Thyroid gland (tissue), 4 donors: ENCODE measurements at regions not wholly inside any gene's neighbourhood (a gene's known extent, or its start where the extent isn't known, plus 50 kb on each side); places are given as distances from the start of the nearest gene placed in this dataset.
"Not testable (repeated sequence)": the region's sequence is repeated elsewhere in the genome, so short reads cannot be mapped to it uniquely, and the experiment has no call there.

Experiments
- DNase-seq, 2 donors: peaks; one replicate each; pipeline ENCODE4 v3.0.0-alpha.2; 2019
- H3K27ac ChIP-seq, 3 donors: fragments of 200-600 bp; sonication (generic); 1 replicate in 2 of 3; 2 replicates in 1 of 3; pipeline ENCODE4 v1.5.1; 2016 to 2019; ENCODE audit warnings: mild to moderate bottlenecking in 1 of 3, moderate library complexity in 1 of 3
- H3K27me3 ChIP-seq: fragments of 200-600 bp; sonication (generic); one replicate; pipeline ENCODE4 v1.5.1; 2019
- H3K36me3 ChIP-seq, 2 donors: fragments of 200-600 bp; sonication (generic); one replicate each; pipeline ENCODE4 v1.5.1; 2016 to 2019
- H3K4me1 ChIP-seq, 2 donors: fragments of 200-600 bp; sonication (generic); one replicate each; pipeline ENCODE4 v1.5.1; 2017 to 2019
- H3K4me3 ChIP-seq, 3 donors: fragments of 200-600 bp; sonication (generic); replicated peaks in 1 of 3; 1 replicate in 2 of 3; 2 replicates in 1 of 3; pipeline ENCODE4 v1.5.1; 2016; ENCODE audit warnings: mild to moderate bottlenecking in 1 of 3
- H3K9me3 ChIP-seq: fragments of 200-600 bp; sonication (generic); one replicate; pipeline ENCODE4 v1.5.1; 2017
- POLR2A ChIP-seq, 2 donors: fragments of 450-650 bp; IDR thresholded peaks; one replicate each; pipeline ENCODE4 v1.6.1; 2017; ENCODE audit warnings: antibody characterized with exemption in 2 of 2, mild to moderate bottlenecking in 2 of 2, moderate library complexity in 1 of 2
- WGBS, 2 donors: methylation state at CpG; one replicate each; pipeline ENCODE4 v1.1.5; 2017; 5-methylcytosine and 5-hydroxymethylcytosine counted together
- intact Hi-C: fragments of 100-400 bp; cut with DNase I; formaldehyde crosslinking; loops from one replicate; pipeline ENCODE4 v1.15.1; 2023
- TF ChIP-seq, protein P1 (sequence below), 6 experiments: fragments of 200-600 bp in 3 of 6; fragments of 450-650 bp in 3 of 6; sonication (generic) in 3 of 6; IDR thresholded peaks; one replicate each; pipeline ENCODE4 v1.5.1; 2016 to 2019; ENCODE audit warnings: antibody characterized with exemption in 6 of 6, mild to moderate bottlenecking in 2 of 6, inconsistent platforms in 1 of 6, moderate library complexity in 1 of 6

DNA sequence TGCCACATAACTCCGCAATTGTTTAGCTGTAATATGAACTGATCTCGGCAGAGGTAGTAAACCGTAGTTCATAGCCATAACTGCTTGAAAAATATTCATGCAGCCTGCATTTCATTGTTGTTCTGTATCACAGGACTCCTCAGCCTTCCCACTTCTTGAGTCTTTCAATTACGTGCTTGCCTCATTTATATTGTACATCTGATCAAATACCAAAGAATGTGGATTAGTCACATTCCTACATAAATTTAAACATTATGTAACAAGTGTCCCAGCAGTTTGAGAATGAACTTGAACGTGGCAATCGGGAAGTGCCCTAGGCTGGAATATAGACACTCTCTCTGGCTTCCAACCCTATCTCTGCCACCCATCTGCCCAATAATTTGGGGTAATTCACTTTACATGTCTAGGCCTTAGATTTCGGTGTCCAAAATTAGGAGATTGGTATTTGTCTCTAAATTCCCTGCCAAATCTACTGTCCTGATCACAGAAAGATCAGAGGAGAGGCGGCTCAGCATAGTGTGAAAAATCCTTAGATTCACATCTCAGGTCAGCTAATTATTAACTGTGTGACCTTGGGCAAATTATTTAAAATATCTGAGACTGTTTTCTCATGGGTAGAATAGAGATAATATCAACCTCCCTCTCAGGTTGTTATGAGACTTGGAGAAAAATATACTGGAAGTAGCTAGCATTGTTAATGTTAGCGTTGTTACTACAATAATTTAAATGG is 215.1 kb upstream of the RFX3 start:
- no peak overlapping the region for H3K4me3 ChIP-seq
- H3K36me3 ChIP-seq, result no peaks in the 10 kb centered on the region
- WGBS, 2 donors, result 92 to 94% methylated on average over 9 of the region's 9 CpGs
- H3K4me1 ChIP-seq, result no peaks in the 10 kb centered on the region
- intact Hi-C loops, result no loop called here
- TF ChIP-seq, protein P1, sequence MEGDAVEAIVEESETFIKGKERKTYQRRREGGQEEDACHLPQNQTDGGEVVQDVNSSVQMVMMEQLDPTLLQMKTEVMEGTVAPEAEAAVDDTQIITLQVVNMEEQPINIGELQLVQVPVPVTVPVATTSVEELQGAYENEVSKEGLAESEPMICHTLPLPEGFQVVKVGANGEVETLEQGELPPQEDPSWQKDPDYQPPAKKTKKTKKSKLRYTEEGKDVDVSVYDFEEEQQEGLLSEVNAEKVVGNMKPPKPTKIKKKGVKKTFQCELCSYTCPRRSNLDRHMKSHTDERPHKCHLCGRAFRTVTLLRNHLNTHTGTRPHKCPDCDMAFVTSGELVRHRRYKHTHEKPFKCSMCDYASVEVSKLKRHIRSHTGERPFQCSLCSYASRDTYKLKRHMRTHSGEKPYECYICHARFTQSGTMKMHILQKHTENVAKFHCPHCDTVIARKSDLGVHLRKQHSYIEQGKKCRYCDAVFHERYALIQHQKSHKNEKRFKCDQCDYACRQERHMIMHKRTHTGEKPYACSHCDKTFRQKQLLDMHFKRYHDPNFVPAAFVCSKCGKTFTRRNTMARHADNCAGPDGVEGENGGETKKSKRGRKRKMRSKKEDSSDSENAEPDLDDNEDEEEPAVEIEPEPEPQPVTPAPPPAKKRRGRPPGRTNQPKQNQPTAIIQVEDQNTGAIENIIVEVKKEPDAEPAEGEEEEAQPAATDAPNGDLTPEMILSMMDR (IDR thresholded peaks at IDR 0.05), result no peak
- TF ChIP-seq POLR2A (IDR thresholded peaks at IDR 0.05), result no peak
- no peak for DNase-seq
- no peaks in the 10 kb centered on the region for H3K27me3 ChIP-seq
- H3K27ac ChIP-seq, result no peak overlapping the region
- no peaks in the 10 kb centered on the region for H3K9me3 ChIP-seq

DNA sequence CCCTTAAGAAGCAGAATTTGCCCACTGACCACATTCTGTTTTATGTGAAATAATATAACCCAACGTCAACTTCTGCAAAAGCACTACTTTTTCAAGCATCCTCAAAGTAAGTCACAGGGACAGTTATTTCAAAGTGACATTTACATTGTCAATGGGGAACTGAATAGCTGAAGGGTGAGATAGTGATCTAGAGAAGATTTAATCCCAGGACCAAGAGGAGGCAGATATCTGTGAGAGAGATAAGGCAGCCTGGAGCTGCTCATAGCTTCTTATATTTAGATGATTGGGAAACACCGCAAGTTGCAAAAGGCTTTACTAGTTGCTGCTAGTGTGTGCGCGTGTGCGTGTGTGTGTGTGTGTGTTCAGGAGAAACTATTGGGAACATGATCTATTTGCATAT is 210.4 kb upstream of the RFX3 start:
- no peaks in the 10 kb centered on the region for H3K9me3 ChIP-seq
- DNase-seq, result no peak
- H3K36me3 ChIP-seq, result no peaks in the 10 kb centered on the region
- no peak overlapping the region for H3K27ac ChIP-seq
- intact Hi-C loops, result no loop called here
- no peak overlapping the region for H3K4me3 ChIP-seq
- peaks cover 0 to 7% of the 10 kb centered on the region in 2 donors for H3K4me1 ChIP-seq
- WGBS, 2 donors, result 64 to 74% methylated on average over 5 of the region's 5 CpGs
- TF ChIP-seq, protein P1 (IDR thresholded peaks at IDR 0.05), result no peak
- no peak for TF ChIP-seq POLR2A (IDR thresholded peaks at IDR 0.05)
- H3K27me3 ChIP-seq, result no peaks in the 10 kb centered on the region

DNA sequence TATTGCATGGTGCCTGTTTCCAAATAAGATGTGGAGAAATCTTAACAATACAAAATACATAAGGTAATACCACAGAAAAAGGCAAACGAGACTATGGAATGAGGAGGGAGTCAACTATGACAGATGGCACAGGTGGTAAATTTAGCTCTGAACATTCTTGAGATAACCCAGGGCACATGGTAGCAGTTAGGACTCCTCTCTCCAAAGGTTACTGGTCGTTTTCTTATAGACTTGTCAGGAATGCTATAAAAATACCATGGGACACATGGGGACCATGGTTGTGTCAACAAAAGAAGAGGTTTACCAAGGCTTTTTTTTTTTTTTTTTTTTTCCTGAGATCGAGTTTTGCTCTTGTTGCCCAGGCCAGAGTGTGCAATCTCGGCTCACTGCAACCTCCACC is 209.4 kb upstream of the RFX3 start:
- peaks cover 0 to 7% of the 10 kb centered on the region in 2 donors for H3K4me1 ChIP-seq
- intact Hi-C loops, result no loop called here
- no peak for DNase-seq
- no peaks in the 10 kb centered on the region for H3K36me3 ChIP-seq
- WGBS, 2 donors, result 72 to 77% methylated on average over 4 of the region's 4 CpGs
- no peaks in the 10 kb centered on the region for H3K9me3 ChIP-seq
- TF ChIP-seq, protein P1 (IDR thresholded peaks at IDR 0.05), result no peak
- no peak for TF ChIP-seq POLR2A (IDR thresholded peaks at IDR 0.05)
- H3K4me3 ChIP-seq, result no peak overlapping the region
- H3K27ac ChIP-seq, result no peak overlapping the region
- no peaks in the 10 kb centered on the region for H3K27me3 ChIP-seq

DNA sequence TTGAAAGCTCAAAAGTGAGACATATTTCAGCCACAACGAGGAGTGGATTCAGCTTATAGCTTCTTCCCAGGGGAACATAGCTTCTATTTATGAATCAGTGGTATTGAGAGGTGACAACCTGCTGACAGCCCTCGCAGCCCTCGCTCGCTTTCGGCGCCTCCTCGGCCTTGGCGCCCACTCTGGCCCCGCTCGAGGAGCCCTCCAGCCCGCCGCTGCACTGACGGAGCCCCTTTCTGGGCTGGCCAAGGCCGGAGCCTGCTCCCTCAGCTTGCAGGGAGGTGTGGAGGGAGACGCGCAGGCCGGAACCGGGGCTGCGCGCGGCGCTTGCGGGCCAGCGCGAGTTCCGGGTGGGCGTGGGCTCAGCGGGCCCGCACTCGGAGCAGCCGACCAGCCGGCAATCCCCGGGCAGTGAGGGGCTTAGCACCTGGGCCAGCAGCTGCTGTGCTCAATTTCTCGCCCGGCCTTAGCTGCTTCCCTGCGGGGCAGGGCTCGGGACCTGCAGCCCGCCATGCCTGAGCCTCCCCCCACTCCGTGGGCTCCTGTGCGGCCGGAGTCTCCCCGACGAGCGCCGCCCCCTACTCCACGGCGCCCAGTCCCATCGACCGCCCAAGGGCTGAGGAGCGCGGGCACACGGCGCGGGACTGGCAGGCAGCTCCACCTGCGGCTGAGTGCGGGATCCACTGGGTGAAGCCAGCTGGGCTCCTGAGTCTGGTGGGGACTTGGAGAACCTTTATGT is 207.9 kb upstream of the RFX3 start:
- intact Hi-C loops, H3K27ac ChIP-seq, H3K36me3 ChIP-seq, H3K4me3 ChIP-seq, H3K27me3 ChIP-seq, DNase-seq, H3K9me3 ChIP-seq, H3K4me1 ChIP-seq: not testable (repeated sequence)
- WGBS, 2 donors, result 96 to 99% methylated on average over 34 to 50 of the region's 56 CpGs

DNA sequence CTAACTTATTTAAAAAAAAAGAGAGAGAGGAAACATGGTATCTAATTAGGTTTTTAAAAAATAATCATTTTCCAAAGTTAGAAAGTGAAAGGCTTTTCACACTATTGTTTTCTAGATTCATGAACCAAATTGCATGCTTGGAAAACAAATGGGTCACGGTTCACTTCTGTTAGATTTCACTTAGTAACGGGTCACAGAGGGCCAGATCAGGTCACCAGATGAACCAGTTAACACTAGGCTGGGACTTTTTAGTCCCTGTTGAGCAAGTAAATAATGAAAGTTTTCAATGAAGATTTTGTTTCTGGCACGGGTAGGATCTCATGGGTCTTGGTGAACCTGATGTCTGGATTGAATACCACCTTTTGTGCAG is 207.2 kb upstream of the RFX3 start:
- peak overlapping the region in 1 of 3 donors; percentile 11 for H3K27ac ChIP-seq
- no peaks in the 10 kb centered on the region for H3K27me3 ChIP-seq
- H3K9me3 ChIP-seq, result no peaks in the 10 kb centered on the region
- no peak for TF ChIP-seq POLR2A (IDR thresholded peaks at IDR 0.05)
- TF ChIP-seq, protein P1 (IDR thresholded peaks at IDR 0.05), result no peak
- DNase-seq, result no peak
- 33 to 44% methylated on average over 3 of the region's 3 CpGs for WGBS, 2 donors
- no peaks in the 10 kb centered on the region for H3K36me3 ChIP-seq
- no peak overlapping the region for H3K4me3 ChIP-seq
- intact Hi-C loops, result no loop called here
- H3K4me1 ChIP-seq, result peaks cover 0 to 7% of the 10 kb centered on the region in 2 donors
